ENCODE measurements at regions not wholly inside any gene's neighbourhood (a gene's known extent, or its start where the extent isn't known, plus 50 kb on each side); places are given as distances from the start of the nearest gene placed in this dataset.

- DNase-seq: no peak
These were observed 299.6 kb upstream of the STXBP5 start for GRCh38 chr6:146904596-146904995.

- peak; percentile 10 to 52 for DNase-seq
These were observed 299.0 kb upstream of the STXBP5 start for GRCh38 chr6:146905181-146905704.

GRCh38 chr6:146908786-146909185 is 295.4 kb upstream of the STXBP5 start:
- DNase-seq: no peak

- no peak for DNase-seq
These were observed 294.8 kb upstream of the STXBP5 start for GRCh38 chr6:146909376-146909775.

GRCh38 chr6:146909886-146910285 is 294.3 kb upstream of the STXBP5 start:
- DNase-seq: no peak

GRCh38 chr6:146910611-146911010 is 293.6 kb upstream of the STXBP5 start:
- DNase-seq: no peak

GRCh38 chr6:146911635-146912215 is 292.5 kb upstream of the STXBP5 start:
- no peak for DNase-seq

GRCh38 chr6:146912730-146913685 is 291.2 kb upstream of the STXBP5 start:
- DNase-seq: peak in 1 of 2 experiments; percentile 21

GRCh38 chr6:146913842-146914488 is 290.3 kb upstream of the STXBP5 start:
- DNase-seq: peak; percentile 74 to 78

- DNase-seq: peak; percentile 14 to 29
These were observed 289.4 kb upstream of the STXBP5 start for GRCh38 chr6:146914489-146915483.

- DNase-seq: no peak
These were observed 288.5 kb upstream of the STXBP5 start for GRCh38 chr6:146915671-146916127.

GRCh38 chr6:146916435-146917025 is 287.7 kb upstream of the STXBP5 start:
- no peak for DNase-seq

GRCh38 chr6:146917182-146917581 is 287.0 kb upstream of the STXBP5 start:
- no peak for DNase-seq

- DNase-seq: no peak
These were observed 286.2 kb upstream of the STXBP5 start for GRCh38 chr6:146917979-146918378.

- no peak for DNase-seq
These were observed 285.2 kb upstream of the STXBP5 start for GRCh38 chr6:146919017-146919416.

GRCh38 chr6:146923205-146923833 is 280.9 kb upstream of the STXBP5 start:
- DNase-seq: no peak

GRCh38 chr6:146925846-146926245 is 278.4 kb upstream of the STXBP5 start:
- no peak for DNase-seq

GRCh38 chr6:146928503-146928902 is 275.7 kb upstream of the STXBP5 start:
- DNase-seq: no peak

- no peak for DNase-seq
These were observed 273.0 kb upstream of the STXBP5 start for GRCh38 chr6:146931214-146931613.

- no peak for DNase-seq
These were observed 266.9 kb upstream of the STXBP5 start for GRCh38 chr6:146937316-146937715.

- DNase-seq: no peak
These were observed 266.0 kb upstream of the STXBP5 start for GRCh38 chr6:146938266-146938665.
